NB4 (cell line): ENCODE measurements at regions not wholly inside any gene's neighbourhood (a gene's known extent, or its start where the extent isn't known, plus 50 kb on each side); places are given as distances from the start of the nearest gene placed in this dataset.

Source experiments
- DNase-seq: peaks from one replicate; pipeline ENCODE4 v3.0.0; 2010; ENCODE audit warnings: low read depth
- H3K4me3 ChIP-seq: one replicate; pipeline ENCODE4 v1.5.1; 2011; ENCODE audit warnings: mild to moderate bottlenecking, low read depth, low read length, moderate library complexity
- MYC ChIP-seq: IDR thresholded peaks from 2 replicates; pipeline ENCODE4 v1.6.1; 2011; ENCODE audit warnings: low read depth, low read length
- POLR2A ChIP-seq: IDR thresholded peaks from 2 replicates; pipeline ENCODE4 v1.6.1; 2011; ENCODE audit warnings: mild to moderate bottlenecking; ENCODE audit not compliant: insufficient read length; ENCODE audit errors: extremely low read depth
- TF ChIP-seq, protein P1 (sequence below): IDR thresholded peaks from one replicate; pipeline ENCODE4 v1.5.1; 2012; ENCODE audit warnings: low read depth, low read length
- TF ChIP-seq, protein P2 (sequence below): IDR thresholded peaks from 2 replicates; pipeline ENCODE4 v1.6.1; 2011; ENCODE audit warnings: low read depth, low read length

DNA sequence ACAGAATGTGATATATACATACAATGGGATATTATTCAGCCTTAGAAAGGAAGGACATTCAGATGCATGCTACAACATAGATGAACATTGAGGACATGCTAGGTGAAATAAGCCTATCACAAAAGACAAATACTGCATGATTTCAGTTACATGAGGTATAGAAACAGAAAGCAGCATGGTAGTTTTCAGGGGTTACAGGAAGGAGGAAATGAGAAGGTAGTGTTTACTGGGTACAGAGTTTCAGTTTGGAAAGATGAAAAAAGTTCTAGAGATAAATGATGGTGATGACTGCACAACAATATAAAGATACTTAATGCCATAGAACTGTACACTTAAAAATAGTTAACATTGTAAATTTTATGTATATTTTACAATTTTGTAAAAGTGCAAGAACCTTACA, 266.7 kb upstream of the C11orf87 start:
- DNase-seq = no peak
- no peak overlapping the region for H3K4me3 ChIP-seq
- TF ChIP-seq MYC (no peak), POLR2A (no peak)
- TF ChIP-seq, protein P1, sequence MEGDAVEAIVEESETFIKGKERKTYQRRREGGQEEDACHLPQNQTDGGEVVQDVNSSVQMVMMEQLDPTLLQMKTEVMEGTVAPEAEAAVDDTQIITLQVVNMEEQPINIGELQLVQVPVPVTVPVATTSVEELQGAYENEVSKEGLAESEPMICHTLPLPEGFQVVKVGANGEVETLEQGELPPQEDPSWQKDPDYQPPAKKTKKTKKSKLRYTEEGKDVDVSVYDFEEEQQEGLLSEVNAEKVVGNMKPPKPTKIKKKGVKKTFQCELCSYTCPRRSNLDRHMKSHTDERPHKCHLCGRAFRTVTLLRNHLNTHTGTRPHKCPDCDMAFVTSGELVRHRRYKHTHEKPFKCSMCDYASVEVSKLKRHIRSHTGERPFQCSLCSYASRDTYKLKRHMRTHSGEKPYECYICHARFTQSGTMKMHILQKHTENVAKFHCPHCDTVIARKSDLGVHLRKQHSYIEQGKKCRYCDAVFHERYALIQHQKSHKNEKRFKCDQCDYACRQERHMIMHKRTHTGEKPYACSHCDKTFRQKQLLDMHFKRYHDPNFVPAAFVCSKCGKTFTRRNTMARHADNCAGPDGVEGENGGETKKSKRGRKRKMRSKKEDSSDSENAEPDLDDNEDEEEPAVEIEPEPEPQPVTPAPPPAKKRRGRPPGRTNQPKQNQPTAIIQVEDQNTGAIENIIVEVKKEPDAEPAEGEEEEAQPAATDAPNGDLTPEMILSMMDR = no peak
- TF ChIP-seq, protein P2, sequence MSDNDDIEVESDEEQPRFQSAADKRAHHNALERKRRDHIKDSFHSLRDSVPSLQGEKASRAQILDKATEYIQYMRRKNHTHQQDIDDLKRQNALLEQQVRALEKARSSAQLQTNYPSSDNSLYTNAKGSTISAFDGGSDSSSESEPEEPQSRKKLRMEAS = no peak

DNA sequence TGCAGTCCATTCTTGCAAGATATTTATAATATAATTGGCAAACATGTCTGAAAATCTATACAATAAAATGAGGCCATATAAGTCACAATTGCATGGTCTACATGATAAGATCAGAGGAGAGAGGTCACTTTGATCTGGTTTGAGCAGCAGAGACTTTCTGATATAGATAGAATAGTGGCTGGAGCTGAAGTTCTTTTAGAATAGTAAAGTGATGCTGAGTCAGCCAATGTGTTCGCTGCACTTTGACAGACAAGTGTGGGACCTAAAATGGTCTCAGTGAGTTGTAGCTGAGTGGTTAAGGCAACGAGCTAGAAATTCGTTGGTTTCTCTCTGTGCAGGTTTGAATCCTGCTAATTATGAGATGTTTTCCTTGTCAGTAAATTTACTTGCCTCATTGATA, 257.0 kb upstream of the C11orf87 start:
- TF ChIP-seq POLR2A (no peak), MYC (no peak)
- TF ChIP-seq, protein P2 = no peak
- TF ChIP-seq, protein P1 = no peak
- no peak for DNase-seq
- no peak overlapping the region for H3K4me3 ChIP-seq

DNA sequence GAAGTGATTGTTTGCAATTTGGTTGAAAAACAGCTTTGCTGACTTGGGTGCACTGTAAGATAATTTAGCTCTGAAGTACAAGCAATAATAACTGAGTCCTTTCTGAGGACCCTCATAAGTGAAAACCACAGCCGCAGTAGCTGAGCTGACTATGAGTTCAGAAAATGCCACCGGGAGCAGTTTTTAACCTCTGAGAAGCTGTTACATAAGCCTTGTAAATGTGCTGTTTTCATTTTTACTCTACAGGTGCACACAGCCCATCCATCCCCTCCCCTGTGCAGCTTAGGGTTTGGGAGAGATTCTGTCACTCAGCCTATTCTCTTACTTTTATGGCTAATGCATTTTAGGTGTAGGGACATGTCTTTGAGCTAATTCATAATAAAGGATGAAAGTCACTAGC, 255.5 kb upstream of the C11orf87 start:
- no peak for DNase-seq
- TF ChIP-seq MYC = no peak
- TF ChIP-seq, protein P1 = no peak
- H3K4me3 ChIP-seq = no peak overlapping the region

DNA sequence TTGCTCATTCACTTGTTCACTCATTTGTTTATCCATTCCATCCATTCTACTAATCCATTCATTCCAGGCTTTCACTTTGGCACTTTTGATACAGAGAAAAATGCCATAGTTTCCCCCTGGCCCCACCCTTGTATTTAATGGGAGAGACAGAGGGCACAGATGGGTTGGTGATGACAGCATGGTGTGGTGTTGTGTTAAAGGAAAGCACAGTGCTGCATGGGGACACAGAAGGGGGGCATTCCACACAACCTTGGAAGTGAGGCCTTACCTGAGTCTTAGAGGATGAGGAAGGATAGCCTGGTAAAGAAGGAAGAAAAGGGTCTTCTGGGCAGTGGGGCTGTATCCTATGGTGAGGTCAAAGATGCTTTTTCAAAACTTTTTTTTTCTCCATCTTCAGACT, 248.5 kb upstream of the C11orf87 start:
- TF ChIP-seq POLR2A (no peak), MYC (no peak)
- TF ChIP-seq, protein P2 = no peak
- TF ChIP-seq, protein P1 = no peak
- DNase-seq = no peak
- no peak overlapping the region for H3K4me3 ChIP-seq

DNA sequence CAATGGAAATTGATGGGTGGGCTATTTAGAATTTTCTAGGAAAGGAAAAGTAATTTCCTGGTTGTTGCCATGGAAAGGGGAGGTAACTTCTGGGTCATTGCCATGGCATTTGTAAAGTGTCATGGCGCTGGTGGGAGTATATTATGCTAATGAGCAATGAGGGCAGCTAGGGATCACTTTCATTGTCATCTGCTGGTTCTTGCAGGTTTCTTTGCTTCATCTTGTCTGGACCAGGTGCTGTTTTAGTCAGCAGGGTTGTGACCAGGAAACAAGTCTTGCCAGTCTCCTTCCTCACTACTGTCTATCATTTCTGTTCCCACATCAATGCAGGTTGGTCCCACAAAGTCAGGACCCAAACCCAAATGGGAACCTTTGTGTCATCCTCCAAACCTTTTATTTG, 237.6 kb upstream of the C11orf87 start:
- TF ChIP-seq POLR2A (no peak), MYC (no peak)
- TF ChIP-seq, protein P1 = no peak
- TF ChIP-seq, protein P2 = no peak
- no peak overlapping the region for H3K4me3 ChIP-seq
- DNase-seq = no peak

DNA sequence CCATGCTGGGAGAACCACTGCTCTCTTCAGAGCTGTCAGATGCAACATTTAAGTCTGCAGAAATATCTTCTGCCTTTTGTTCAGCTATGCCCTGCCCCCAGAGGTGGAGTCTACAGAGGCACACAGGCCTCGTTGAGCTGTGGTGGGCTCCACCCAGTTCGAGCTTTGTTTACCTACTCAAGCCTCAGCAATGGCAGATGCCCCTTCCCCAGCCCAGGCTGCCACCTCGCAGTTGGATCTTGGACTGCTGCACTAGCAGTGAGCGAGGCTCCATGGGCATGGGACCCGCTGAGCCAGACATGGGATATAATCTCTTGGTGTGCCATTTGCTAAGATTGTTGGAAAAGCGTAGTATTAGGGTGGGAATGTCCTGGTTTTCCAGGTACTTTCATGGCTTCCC, 229.1 kb upstream of the C11orf87 start:
- no peak for DNase-seq
- no peak overlapping the region for H3K4me3 ChIP-seq
- TF ChIP-seq MYC (no peak), POLR2A (no peak)
- TF ChIP-seq, protein P2 = no peak
- TF ChIP-seq, protein P1 = no peak
